PFSK-1 (cell line): ENCODE measurements at regions not wholly inside any gene's neighbourhood (a gene's known extent, or its start where the extent isn't known, plus 50 kb on each side); places are given as distances from the start of the nearest gene placed in this dataset.

Experiments
- FOXP2 ChIP-seq: optimal IDR thresholded peaks from 2 replicates; pipeline ENCODE3; 2011; ENCODE audit warnings: borderline replicate concordance, control low read depth, inconsistent platforms; ENCODE audit not compliant: insufficient read depth; ENCODE audit errors: extremely low read length, extremely low read depth
- POLR2AphosphoS5 ChIP-seq: IDR thresholded peaks from 2 replicates; pipeline ENCODE4 v1.6.1; 2012; ENCODE audit warnings: low read depth, mild to moderate bottlenecking, control low read depth, low read length, moderate library complexity
- SIN3A ChIP-seq: IDR thresholded peaks from 2 replicates; pipeline ENCODE4 v1.6.1; 2012; ENCODE audit warnings: mild to moderate bottlenecking, low read length, moderate library complexity, borderline replicate concordance; ENCODE audit not compliant: insufficient read depth
- TAF1 ChIP-seq: IDR thresholded peaks from 2 replicates; pipeline ENCODE4 v1.6.1; 2012; ENCODE audit warnings: low read length, control low read depth, borderline replicate concordance; ENCODE audit not compliant: insufficient read depth
- TF ChIP-seq, protein P1 (sequence below), 2 experiments: IDR thresholded peaks; 2 replicates each; pipeline versions ENCODE4 v1.6.1 to v1.8.0; 2011 to 2012; ENCODE audit warnings: low read depth in 2 of 2, low read length in 2 of 2, control low read depth in 1 of 2, inconsistent platforms in 1 of 2, mild to moderate bottlenecking in 1 of 2, moderate library complexity in 1 of 2; ENCODE audit not compliant: insufficient read depth in 1 of 2

DNA sequence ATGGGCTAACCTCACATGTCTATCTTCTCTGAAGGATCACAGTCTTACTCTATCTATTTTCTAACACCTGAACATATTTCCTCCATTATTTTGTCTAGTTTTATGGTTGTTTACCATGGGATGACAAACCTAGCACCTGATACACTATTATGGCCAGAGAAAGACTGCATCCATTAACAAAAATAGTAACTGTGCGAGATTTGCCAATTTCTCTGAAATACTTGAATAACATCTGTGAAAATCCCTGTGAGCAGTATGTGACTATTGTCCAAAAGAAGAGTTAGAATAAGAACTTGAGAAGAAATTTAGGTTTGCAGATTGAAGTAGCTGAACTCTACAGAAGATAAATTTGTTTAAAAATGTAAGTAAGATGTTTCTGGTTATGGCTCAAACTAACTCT is 142.0 kb upstream of the CDH11 start:
- TF ChIP-seq TAF1 (no peak), POLR2AphosphoS5 (no peak), SIN3A (no peak), FOXP2 (no peak)
- TF ChIP-seq, protein P1, sequence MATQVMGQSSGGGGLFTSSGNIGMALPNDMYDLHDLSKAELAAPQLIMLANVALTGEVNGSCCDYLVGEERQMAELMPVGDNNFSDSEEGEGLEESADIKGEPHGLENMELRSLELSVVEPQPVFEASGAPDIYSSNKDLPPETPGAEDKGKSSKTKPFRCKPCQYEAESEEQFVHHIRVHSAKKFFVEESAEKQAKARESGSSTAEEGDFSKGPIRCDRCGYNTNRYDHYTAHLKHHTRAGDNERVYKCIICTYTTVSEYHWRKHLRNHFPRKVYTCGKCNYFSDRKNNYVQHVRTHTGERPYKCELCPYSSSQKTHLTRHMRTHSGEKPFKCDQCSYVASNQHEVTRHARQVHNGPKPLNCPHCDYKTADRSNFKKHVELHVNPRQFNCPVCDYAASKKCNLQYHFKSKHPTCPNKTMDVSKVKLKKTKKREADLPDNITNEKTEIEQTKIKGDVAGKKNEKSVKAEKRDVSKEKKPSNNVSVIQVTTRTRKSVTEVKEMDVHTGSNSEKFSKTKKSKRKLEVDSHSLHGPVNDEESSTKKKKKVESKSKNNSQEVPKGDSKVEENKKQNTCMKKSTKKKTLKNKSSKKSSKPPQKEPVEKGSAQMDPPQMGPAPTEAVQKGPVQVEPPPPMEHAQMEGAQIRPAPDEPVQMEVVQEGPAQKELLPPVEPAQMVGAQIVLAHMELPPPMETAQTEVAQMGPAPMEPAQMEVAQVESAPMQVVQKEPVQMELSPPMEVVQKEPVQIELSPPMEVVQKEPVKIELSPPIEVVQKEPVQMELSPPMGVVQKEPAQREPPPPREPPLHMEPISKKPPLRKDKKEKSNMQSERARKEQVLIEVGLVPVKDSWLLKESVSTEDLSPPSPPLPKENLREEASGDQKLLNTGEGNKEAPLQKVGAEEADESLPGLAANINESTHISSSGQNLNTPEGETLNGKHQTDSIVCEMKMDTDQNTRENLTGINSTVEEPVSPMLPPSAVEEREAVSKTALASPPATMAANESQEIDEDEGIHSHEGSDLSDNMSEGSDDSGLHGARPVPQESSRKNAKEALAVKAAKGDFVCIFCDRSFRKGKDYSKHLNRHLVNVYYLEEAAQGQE (IDR thresholded peaks at IDR 0.05; ENCODE audit: insufficient read depth in 1 of 2, low read depth in 2 of 2, low read length in 2 of 2): no peak
